H1 (cell line): ENCODE measurements at regions not wholly inside any gene's neighbourhood (a gene's known extent, or its start where the extent isn't known, plus 50 kb on each side); places are given as distances from the start of the nearest gene placed in this dataset.

Experiments used
- CTCF ChIA-PET: fragments of 300-600 bp; sonication (Branson Sonifier 250); formaldehyde crosslinking; loops from one replicate; lab custom pipeline; 2021; ENCODE audit not compliant: partially characterized antibody; lab: Charles Lee
- POLR2A ChIA-PET: fragments of 300-600 bp; sonication (Branson Sonifier 250); formaldehyde crosslinking; loops from one replicate; lab custom pipeline; 2021; ENCODE audit warnings: inconsistent platforms; ENCODE audit not compliant: partially characterized antibody; lab: Charles Lee
- DNase-seq, 2 experiments: peaks; one replicate each; pipeline versions ENCODE4 v3.0.0 to v3.0.0-alpha.2; 2010 to 2022; ENCODE audit warnings: low spot score in 2 of 2, low read depth in 1 of 2, mixed read lengths in 1 of 2
- FAIRE-seq: peaks from 2 replicates; lab custom pipeline; 2011; peaks lifted over from hg19 to GRCh38; lab: Jason Lieb, UNC
- H2AFZ ChIP-seq: 2 replicates; pipeline ENCODE4 v1.8.1; 2012; ENCODE audit warnings: low read length, inconsistent platforms
- H2AK5ac ChIP-seq: 2 replicates; pipeline ENCODE4 v1.6.1; 2013; ENCODE audit warnings: low read depth, low read length
- H2BK120ac ChIP-seq: replicated peaks from 2 replicates; pipeline ENCODE3; 2013; ENCODE audit warnings: low read depth, low read length, inconsistent platforms
- H2BK12ac ChIP-seq: 2 replicates; pipeline ENCODE4 v1.6.1; 2013; ENCODE audit warnings: low read depth, low read length
- H2BK15ac ChIP-seq: 2 replicates; pipeline ENCODE4 v1.6.1; 2013; ENCODE audit warnings: low read length
- H2BK20ac ChIP-seq: 2 replicates; pipeline ENCODE4 v1.6.1; 2013; ENCODE audit warnings: low read length
- H2BK5ac ChIP-seq: 2 replicates; pipeline ENCODE4 v1.6.1; 2013; ENCODE audit warnings: low read depth, low read length
- H3K14ac ChIP-seq: 2 replicates; pipeline ENCODE4 v1.6.1; 2013; ENCODE audit warnings: inconsistent platforms; ENCODE audit not compliant: insufficient read length
- H3K18ac ChIP-seq: 2 replicates; pipeline ENCODE4 v1.6.1; 2013; ENCODE audit warnings: low read length; ENCODE audit errors: extremely low read depth
- H3K23ac ChIP-seq: 2 replicates; pipeline ENCODE4 v1.6.1; 2013; ENCODE audit warnings: inconsistent platforms; ENCODE audit not compliant: insufficient read length
- H3K23me2 ChIP-seq: 2 replicates; pipeline ENCODE4 v1.6.1; 2013; ENCODE audit warnings: low read depth, low read length
- H3K27ac ChIP-seq: 2 replicates; pipeline ENCODE4 v1.6.1; 2011; ENCODE audit warnings: low read depth, low read length, inconsistent platforms
- H3K27me3 ChIP-seq, 4 experiments: replicated peaks in 1 of 4; 1 replicate in 1 of 4; 2 replicates in 3 of 4; pipeline versions ENCODE4 v1.6.1 to v1.8.1; 2011 to 2013; ENCODE audit warnings: low read length in 3 of 4, mild to moderate bottlenecking in 3 of 4, inconsistent platforms in 2 of 4, mixed read lengths in 2 of 4, moderate library complexity in 1 of 4; ENCODE audit not compliant: control insufficient read depth in 3 of 4, insufficient read depth in 3 of 4; ENCODE audit errors: extremely low read depth in 1 of 4
- H3K36me3 ChIP-seq, 4 experiments: 2 replicates each; pipeline versions ENCODE4 v1.6.1 to v1.8.1; 2011 to 2013; ENCODE audit warnings: mild to moderate bottlenecking in 4 of 4, low read length in 3 of 4, moderate library complexity in 2 of 4, control low read depth in 1 of 4, inconsistent platforms in 1 of 4; ENCODE audit not compliant: insufficient read depth in 4 of 4, control insufficient read depth in 2 of 4
- H3K4ac ChIP-seq: replicated peaks from 2 replicates; pipeline ENCODE3; 2013; ENCODE audit warnings: low read length, low read depth, mixed read lengths, inconsistent platforms; ENCODE audit not compliant: insufficient read length
- H3K4me1 ChIP-seq, 4 experiments: replicated peaks in 1 of 4; 1 replicate in 1 of 4; 2 replicates in 3 of 4; pipeline versions ENCODE4 v1.6.1 to v1.8.1; 2011 to 2013; ENCODE audit warnings: low read length in 3 of 4, inconsistent platforms in 2 of 4, mixed read lengths in 1 of 4; ENCODE audit not compliant: insufficient read depth in 4 of 4, control insufficient read depth in 3 of 4
- H3K4me2 ChIP-seq, 2 experiments: 2 replicates each; pipeline versions ENCODE4 v1.6.1 to v1.8.1; 2011 to 2013; ENCODE audit warnings: low read depth in 2 of 2, low read length in 2 of 2, control low read depth in 1 of 2, inconsistent platforms in 1 of 2, mild to moderate bottlenecking in 1 of 2; ENCODE audit not compliant: insufficient read depth in 1 of 2
- H3K4me3 ChIP-seq, 4 experiments: fragments of 200-600, 300-600 bp in 1 of 4; sonication (generic), shearing (Covaris generic), sonication (Bioruptor Twin) in 1 of 4; 2 replicates each; pipeline versions ENCODE4 v1.5.1 to v1.8.1; 2011 to 2016; ENCODE audit warnings: low read length in 4 of 4, low read depth in 3 of 4, control low read depth in 2 of 4, inconsistent platforms in 2 of 4, mild to moderate bottlenecking in 2 of 4, mixed read lengths in 1 of 4, moderate library complexity in 1 of 4; ENCODE audit not compliant: insufficient read depth in 2 of 4; ENCODE audit errors: extremely low read depth in 1 of 4
- H3K56ac ChIP-seq: replicated peaks from 2 replicates; pipeline ENCODE3; 2013; ENCODE audit warnings: low read depth, mild to moderate bottlenecking, mixed read lengths, low read length, inconsistent platforms; ENCODE audit not compliant: insufficient read length
- H3K79me1 ChIP-seq: 2 replicates; pipeline ENCODE4 v1.6.1; 2013; ENCODE audit warnings: low read depth, low read length, control low read depth
- H3K79me2 ChIP-seq, 2 experiments: 2 replicates each; pipeline versions ENCODE4 v1.6.1 to v1.8.1; 2012 to 2013; ENCODE audit warnings: low read length in 2 of 2, mild to moderate bottlenecking in 2 of 2, inconsistent platforms in 1 of 2; ENCODE audit not compliant: insufficient read depth in 2 of 2, control insufficient read depth in 1 of 2
- H3K9ac ChIP-seq, 4 experiments: replicated peaks in 1 of 4; 1 replicate in 1 of 4; 2 replicates in 3 of 4; pipeline versions ENCODE4 v1.6.1 to v1.8.1; 2011 to 2013; ENCODE audit warnings: low read depth in 3 of 4, low read length in 3 of 4, control low read depth in 2 of 4, mild to moderate bottlenecking in 2 of 4, moderate library complexity in 2 of 4, inconsistent platforms in 1 of 4; ENCODE audit errors: extremely low read depth in 1 of 4
- H3K9me3 ChIP-seq, 2 experiments: 2 replicates each; pipeline versions ENCODE4 v1.6.1 to v1.8.1; 2012 to 2013; ENCODE audit warnings: mild to moderate bottlenecking in 2 of 2, moderate library complexity in 2 of 2, control low read depth in 1 of 2, inconsistent platforms in 1 of 2, low read depth in 1 of 2, low read length in 1 of 2, mixed read lengths in 1 of 2; ENCODE audit not compliant: insufficient read depth in 2 of 2
- H4K20me1 ChIP-seq, 2 experiments: replicated peaks in 1 of 2; 2 replicates each; pipeline versions ENCODE3 to v1.8.1; 2011 to 2013; ENCODE audit warnings: inconsistent platforms in 2 of 2, low read length in 2 of 2, mild to moderate bottlenecking in 1 of 2; ENCODE audit not compliant: insufficient read depth in 2 of 2, control insufficient read depth in 1 of 2
- H4K5ac ChIP-seq: 2 replicates; pipeline ENCODE4 v1.6.1; 2013; ENCODE audit warnings: low read length, low read depth, mixed read lengths, inconsistent platforms; ENCODE audit not compliant: insufficient read length
- H4K8ac ChIP-seq: 2 replicates; pipeline ENCODE4 v1.8.0; 2013; ENCODE audit warnings: mild to moderate bottlenecking, moderate library complexity, low read length, inconsistent platforms; ENCODE audit not compliant: insufficient read depth; ENCODE audit errors: extremely low read depth
- H4K91ac ChIP-seq: replicated peaks from 2 replicates; pipeline ENCODE3; 2013; ENCODE audit warnings: low read length, mixed read lengths, inconsistent platforms; ENCODE audit not compliant: insufficient read length
- EP300 ChIP-seq, 2 experiments: IDR thresholded peaks; 1 replicate in 1 of 2; 2 replicates in 1 of 2; pipeline ENCODE4 v1.6.1; 2011 to 2012; ENCODE audit warnings: low read depth in 2 of 2, low read length in 2 of 2, mild to moderate bottlenecking in 2 of 2, borderline replicate concordance in 1 of 2, inconsistent platforms in 1 of 2, moderate library complexity in 1 of 2
- EZH2 ChIP-seq: fragments of 200-600 bp; sonication (generic); IDR thresholded peaks from 2 replicates; pipeline ENCODE4 v1.7.1; 2012; ENCODE audit warnings: low read depth, mild to moderate bottlenecking, moderate library complexity, low read length, inconsistent platforms; ENCODE audit not compliant: severe bottlenecking
- KDM5A ChIP-seq: fragments of 200-600 bp; IDR thresholded peaks from 2 replicates; pipeline ENCODE4 v1.7.1; 2012; ENCODE audit warnings: mild to moderate bottlenecking, low read length, inconsistent platforms, mixed read lengths
- SP4 ChIP-seq: IDR thresholded peaks from 2 replicates; pipeline ENCODE4 v1.6.1; 2012; ENCODE audit warnings: low read length, inconsistent platforms
- WGBS, 2 experiments: shearing (Covaris generic) in 1 of 2; methylation state at CpG; one replicate each; pipeline versions ENCODE4 v1.1.6 to v1.1.7; 2013 to 2015; ENCODE audit warnings: low lambda C conversion rate in 2 of 2, mixed read lengths in 2 of 2, inconsistent platforms in 1 of 2, low coverage in 1 of 2, missing lambda C conversion rate in 1 of 2; ENCODE audit not compliant: insufficient replicate concordance in 2 of 2, insufficient coverage in 1 of 2, insufficient read length in 1 of 2; ENCODE audit errors: extremely low coverage in 1 of 2, missing lambda C conversion rate in 1 of 2; 5-methylcytosine and 5-hydroxymethylcytosine counted together
- TF ChIP-seq, protein P1 (sequence below): IDR thresholded peaks from 2 replicates; pipeline ENCODE4 v1.6.1; 2012; ENCODE audit warnings: low read length, inconsistent platforms

DNA sequence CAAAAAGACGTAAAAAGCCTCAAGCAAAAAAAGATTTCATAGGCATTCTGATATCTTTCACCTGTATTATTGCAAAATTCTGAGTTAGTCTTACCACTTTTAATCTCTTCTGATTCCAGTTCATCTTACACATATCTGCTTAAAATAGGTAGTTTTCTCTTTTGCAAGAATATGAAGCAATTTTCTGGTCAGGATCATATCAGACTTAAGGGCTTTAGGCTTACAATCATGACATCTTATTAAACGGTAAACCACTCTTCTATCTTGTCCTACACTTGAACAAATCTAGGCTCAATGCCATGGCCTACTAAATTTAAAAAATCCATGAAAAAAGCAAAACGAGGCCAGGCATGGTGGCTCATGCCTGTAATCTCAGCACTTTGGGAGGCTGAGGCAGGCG is 50.1 kb upstream of the GAREM1 start:
- no peak overlapping the region for H4K8ac ChIP-seq
- H3K79me1 ChIP-seq = no peaks in the 10 kb centered on the region
- no peak overlapping the region for H2AK5ac ChIP-seq
- no peak overlapping the region for H3K9ac ChIP-seq
- H3K23ac ChIP-seq = no peak overlapping the region
- no peak overlapping the region for H2BK5ac ChIP-seq
- H3K4me1 ChIP-seq = no peaks in the 10 kb centered on the region
- no peak overlapping the region for H3K18ac ChIP-seq
- no peak overlapping the region for H3K56ac ChIP-seq
- H2BK15ac ChIP-seq = no peak overlapping the region
- no peak overlapping the region for H4K91ac ChIP-seq
- H4K20me1 ChIP-seq = no peaks in the 10 kb centered on the region
- no peaks in the 10 kb centered on the region for H3K9me3 ChIP-seq
- H3K23me2 ChIP-seq = no peaks in the 10 kb centered on the region
- no peak overlapping the region for H3K4ac ChIP-seq
- no peak overlapping the region for H3K14ac ChIP-seq
- H2BK120ac ChIP-seq = no peak overlapping the region
- ChIA-PET POLR2A (no interaction called here), CTCF (interaction anchor here (1.1 to 1.2 kb wide), 2 partner anchors 11 to 12 kb away, joined by 3 to 4 read pairs; no protein-coding TSS in a partner anchor)
- H3K36me3 ChIP-seq = no peaks in the 10 kb centered on the region
- no peak overlapping the region for H4K5ac ChIP-seq
- H3K27ac ChIP-seq = no peak overlapping the region
- DNase-seq (no peak), FAIRE-seq (no peak)
- H3K27me3 ChIP-seq = no peaks in the 10 kb centered on the region
- WGBS, 2 experiments = 86% methylated on average over 4 of the region's 4 CpGs; no CpG with 5 or more reads in 1 of the 2 experiments
- H3K4me2 ChIP-seq = no peak overlapping the region
- no peak overlapping the region for H3K4me3 ChIP-seq
- H2AFZ ChIP-seq = no peak overlapping the region
- no peak overlapping the region for H2BK12ac ChIP-seq
- no peaks in the 10 kb centered on the region for H3K79me2 ChIP-seq
- H2BK20ac ChIP-seq = no peak overlapping the region
- TF ChIP-seq SP4 (no peak), EZH2 (no peak), EP300 (IDR thresholded peaks at IDR 0.05; ENCODE audit: borderline replicate concordance in 1 of 2, low read depth in 2 of 2, low read length in 2 of 2) (no peak), KDM5A (no peak)
- TF ChIP-seq, protein P1, sequence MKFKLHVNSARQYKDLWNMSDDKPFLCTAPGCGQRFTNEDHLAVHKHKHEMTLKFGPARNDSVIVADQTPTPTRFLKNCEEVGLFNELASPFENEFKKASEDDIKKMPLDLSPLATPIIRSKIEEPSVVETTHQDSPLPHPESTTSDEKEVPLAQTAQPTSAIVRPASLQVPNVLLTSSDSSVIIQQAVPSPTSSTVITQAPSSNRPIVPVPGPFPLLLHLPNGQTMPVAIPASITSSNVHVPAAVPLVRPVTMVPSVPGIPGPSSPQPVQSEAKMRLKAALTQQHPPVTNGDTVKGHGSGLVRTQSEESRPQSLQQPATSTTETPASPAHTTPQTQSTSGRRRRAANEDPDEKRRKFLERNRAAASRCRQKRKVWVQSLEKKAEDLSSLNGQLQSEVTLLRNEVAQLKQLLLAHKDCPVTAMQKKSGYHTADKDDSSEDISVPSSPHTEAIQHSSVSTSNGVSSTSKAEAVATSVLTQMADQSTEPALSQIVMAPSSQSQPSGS = no peak
